Testis (tissue), 2 donors: ENCODE measurements at regions not wholly inside any gene's neighbourhood (a gene's known extent, or its start where the extent isn't known, plus 50 kb on each side); places are given as distances from the start of the nearest gene placed in this dataset.

Experiments
- CTCF ChIP-seq, 3 experiments: fragments of 450-650 bp in 2 of 3; fragments of 200-600 bp in 1 of 3; sonication (generic) in 1 of 3; IDR thresholded peaks; one replicate each; pipeline ENCODE4 v1.5.1; 2016 to 2019; ENCODE audit warnings: antibody characterized with exemption in 3 of 3, mild to moderate bottlenecking in 2 of 3, moderate library complexity in 1 of 3
- POLR2A ChIP-seq: fragments of 450-650 bp; IDR thresholded peaks from one replicate; pipeline ENCODE4 v1.6.1; 2017; ENCODE audit warnings: antibody characterized with exemption, mild to moderate bottlenecking, moderate library complexity

GRCh38 chr4:16993956-16994840 lies 95.8 kb upstream of the LDB2 start:
- TF ChIP-seq CTCF (IDR thresholded peaks at IDR 0.05) (no peak), POLR2A (no peak)
